Medulla oblongata (tissue), 1 donor: ENCODE measurements at regions not wholly inside any gene's neighbourhood (a gene's known extent, or its start where the extent isn't known, plus 50 kb on each side); places are given as distances from the start of the nearest gene placed in this dataset.
A peak's percentile ranks its signal among the peaks of the same experiment; 100 is the strongest.

ENCODE experiments used
- DNase-seq: peaks from one replicate; pipeline ENCODE4 v3.0.0-alpha.2; 2015; ENCODE audit errors: extremely low spot score

DNA sequence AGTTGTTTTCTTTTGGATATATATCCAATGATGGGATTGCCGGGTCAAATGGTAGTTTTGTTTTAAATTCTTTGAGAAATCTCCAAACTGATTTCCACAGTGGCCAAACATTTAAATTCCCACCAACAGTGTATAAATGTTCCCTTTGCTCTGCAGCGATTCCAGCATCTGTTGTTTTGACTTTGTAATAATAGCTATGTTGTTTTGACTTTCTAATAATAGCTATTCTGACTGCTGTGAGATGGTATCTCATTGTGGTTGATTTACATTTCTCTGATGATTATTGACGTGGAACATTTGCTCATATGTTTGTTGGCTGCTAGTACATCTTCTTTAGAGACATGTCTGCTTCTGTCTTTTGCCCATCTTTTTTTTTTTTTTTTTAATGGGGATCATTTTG, 332.2 kb upstream of the GBE1 start:
- DNase-seq, result no peak

DNA sequence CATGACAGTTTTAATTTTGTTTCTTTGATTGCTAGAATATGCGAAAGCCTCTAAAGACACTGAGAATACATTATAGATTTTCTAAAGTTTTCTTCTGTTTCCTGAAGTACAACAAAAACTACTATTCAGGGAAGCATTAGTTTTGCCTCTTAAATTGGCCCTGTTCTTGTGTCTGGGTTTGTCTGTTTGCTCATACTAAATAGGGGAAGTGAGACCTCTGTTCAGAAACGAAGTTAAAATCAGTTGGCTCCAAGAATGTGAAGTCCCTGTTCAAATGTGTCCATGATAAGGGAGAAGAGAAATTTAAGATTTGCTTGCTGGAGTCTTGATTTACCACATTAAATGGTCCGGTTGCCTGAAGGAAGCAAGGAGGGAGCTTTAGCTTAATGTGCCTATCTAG, 327.3 kb upstream of the GBE1 start:
- peak; percentile 42 for DNase-seq

DNA sequence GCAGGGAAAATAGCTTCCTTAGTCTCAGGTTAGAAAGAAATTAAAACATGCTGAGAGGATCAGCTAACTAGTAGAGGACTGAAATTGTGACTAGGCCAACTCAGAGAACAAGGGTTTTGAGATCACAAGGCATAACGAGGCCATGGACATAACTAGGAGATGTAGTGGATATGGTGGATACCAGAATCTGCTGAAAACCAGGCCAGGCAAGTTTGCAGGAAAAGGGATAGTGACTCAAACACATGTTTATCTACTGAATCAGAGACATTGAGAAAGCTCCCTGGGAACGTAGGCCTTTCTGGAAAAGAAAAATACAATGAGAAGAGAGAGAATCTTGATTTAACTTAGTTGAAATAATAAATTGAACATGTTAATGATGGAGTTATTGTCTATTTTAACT, 326.5 kb upstream of the GBE1 start:
- no peak for DNase-seq

DNA sequence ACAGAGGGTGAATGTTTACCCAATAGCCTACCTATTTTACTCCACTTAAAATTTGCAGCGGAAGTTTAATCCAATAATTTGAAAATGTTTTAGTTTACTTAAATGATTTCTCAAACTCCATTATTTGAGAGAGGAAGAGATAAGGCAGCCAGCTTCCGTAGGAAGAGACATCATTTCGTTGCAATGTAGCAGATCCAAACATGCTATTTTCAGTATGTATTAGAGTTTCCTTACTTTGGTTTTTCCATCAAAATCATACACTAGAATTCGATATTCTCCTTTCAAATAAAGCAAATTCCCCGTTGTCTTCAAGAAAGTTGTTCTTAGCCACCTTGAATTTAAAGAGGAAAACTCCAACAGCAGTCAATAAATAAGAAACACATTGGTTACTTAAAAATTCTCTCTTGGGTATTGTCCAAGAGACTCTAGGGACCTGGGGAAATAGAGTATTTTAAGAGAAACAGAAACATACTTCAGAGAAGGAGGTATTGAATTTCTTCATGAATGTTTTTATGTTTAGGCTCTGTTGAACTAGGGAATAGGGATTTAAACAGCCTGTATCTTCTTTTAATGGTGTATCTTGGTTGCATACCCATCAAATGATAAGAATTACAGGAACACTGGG, 324.5 kb upstream of the GBE1 start:
- DNase-seq, result no peak

DNA sequence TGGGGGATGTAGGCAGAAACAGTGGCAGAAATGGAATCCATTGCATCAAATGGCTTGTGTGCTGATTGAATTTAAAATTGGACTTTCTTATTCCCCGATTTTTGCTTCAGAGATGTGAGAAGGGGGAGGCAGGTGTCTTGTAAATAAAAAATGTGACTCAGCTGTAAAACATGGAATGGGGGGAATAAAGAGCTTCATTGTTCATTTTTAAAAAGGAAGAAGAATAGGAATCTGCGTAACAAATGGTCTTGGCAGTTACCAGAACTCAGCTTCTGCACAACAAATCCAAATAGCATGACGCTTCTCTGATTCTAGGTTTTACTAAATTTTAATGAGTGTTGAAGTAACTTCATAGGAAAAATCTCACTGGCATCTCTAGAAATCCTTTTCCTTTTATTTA, 323.9 kb upstream of the GBE1 start:
- DNase-seq, result peak; percentile 15

DNA sequence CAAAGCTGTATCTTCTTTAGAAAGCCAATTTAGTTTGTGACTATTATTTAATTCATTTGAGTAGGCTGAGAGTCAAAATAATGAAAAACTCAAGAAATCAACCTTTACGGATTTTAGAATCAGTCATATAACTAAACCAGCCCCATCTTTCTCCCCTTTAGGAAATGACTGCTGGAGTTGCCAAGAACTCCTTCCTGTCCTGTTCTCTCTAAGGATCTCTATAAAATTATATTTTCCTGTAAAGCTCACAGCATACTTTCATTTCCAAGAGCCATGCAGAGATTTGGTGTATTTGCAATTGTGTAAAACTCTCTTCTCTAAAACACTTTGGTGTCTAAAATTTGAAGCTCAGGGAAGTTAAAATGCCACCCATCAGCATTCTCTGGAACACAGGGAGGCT, 323.4 kb upstream of the GBE1 start:
- DNase-seq, result no peak

DNA sequence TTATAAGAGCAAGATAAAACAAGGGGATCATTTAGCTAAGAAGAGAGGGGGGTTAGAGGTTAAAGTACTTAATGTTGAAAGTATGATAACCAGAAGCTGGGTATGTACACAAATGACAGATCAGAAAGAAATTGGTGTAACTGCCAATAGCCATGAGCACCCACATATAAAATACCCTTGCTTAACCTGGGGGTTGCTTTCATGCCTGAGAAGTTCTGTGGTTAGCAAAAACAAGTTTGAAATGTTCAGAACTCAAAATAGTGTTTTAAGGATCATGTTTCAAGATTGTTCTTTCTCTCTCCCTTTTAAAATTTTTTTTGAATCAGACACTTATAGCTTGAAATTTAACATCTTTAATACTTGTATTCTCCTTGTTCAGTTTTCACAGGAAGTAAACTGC, 321.4 kb upstream of the GBE1 start:
- no peak for DNase-seq

DNA sequence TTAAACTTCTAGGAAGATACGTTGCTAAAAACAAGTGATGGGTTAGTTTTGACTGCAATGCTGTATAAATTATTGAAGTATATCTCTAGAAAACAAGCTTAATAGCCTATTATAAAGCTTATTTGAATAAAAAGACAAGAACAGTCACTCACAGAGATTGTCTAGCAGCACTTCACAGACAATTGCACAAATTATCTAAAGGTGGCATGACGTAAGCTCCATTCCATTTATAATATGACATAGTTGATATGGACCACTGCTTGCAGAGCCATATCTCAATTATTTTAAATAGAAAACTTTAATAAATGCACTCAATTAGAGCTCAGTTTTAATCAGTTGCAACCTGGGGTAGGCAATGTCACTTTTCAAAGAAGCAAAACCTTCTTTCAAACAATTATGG, 319.9 kb upstream of the GBE1 start:
- DNase-seq, result no peak

DNA sequence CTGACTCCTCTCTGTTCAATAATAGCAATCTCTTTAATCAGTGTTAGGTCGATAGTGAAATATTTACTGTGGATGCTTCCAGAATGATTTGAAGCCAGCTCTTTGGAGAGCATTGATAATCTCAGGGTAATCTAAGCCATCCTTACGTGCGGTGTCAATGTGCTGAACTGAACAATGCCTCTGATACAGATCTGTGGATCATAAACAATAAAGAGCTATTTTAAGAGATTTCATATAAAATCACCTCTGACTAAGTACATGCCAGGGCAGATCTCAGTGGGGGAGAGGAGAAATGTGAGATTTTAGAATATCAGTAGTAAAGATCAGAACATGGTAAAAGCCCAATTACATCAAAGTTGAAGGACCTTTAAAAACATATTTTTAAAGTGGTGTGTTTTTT, 319.3 kb upstream of the GBE1 start:
- no peak for DNase-seq

DNA sequence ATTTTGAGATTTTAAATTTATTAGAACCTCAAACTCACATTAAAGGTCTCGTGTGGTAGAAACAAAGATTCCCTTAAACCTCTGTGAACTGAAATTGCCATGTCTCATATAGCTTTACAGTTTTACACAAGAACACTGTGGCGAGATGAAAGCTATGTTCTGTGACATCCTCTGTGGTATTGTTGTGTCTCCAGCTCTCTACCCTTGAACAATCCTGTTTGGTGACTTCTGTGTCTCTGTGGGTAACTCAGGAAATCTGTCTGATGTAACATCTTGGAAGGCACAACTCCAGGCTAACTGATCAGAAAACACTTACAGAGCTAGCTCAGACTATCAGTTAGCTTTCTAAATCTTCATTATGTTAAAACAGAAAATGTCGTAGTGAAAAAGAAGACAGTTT, 318.8 kb upstream of the GBE1 start:
- DNase-seq, result no peak

DNA sequence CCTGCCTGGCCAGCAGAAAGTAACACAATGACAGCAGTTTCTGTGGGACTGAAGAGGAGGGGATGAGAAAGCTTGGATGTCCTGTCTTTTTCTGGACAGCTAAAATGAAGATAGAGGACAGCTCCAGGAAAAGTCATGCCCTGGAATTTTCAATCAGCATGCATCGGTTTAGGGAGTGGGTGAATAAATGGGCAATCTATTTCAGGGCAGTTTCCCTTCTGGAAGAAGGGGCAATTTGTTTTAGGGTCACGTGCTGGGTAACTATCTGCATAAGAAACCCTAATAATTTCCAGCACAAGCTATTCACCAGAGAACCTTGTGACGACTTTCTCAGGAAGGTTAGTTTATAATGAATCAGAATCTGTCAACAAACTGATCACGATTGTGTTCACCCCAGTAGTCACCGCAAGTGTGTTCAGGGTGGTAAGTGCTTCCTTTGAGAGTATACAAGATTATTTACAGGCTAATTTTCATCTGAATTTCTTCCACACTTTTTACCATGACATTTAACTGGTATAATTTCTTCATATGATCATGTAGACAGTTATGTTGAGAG, 318.0 kb upstream of the GBE1 start:
- DNase-seq, result no peak

DNA sequence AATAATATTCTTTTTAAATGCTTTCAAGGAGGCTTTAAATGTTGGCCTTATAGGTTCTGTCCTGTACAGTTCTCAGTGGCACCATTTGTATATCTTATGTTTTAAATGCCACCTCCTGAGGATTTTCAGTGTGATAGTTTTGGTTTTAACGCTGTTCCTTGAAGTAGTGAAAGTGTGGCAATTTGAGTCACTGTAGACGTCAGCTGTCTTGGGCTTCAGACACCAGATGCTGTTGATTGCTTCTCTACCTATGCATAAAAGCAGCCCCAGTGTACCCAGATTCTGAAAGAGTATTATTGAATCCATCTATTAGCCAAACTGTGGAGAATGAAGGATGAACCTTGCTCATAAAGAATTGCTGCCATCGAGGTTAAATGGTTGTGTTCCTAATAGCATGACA, 316.8 kb upstream of the GBE1 start:
- no peak for DNase-seq

DNA sequence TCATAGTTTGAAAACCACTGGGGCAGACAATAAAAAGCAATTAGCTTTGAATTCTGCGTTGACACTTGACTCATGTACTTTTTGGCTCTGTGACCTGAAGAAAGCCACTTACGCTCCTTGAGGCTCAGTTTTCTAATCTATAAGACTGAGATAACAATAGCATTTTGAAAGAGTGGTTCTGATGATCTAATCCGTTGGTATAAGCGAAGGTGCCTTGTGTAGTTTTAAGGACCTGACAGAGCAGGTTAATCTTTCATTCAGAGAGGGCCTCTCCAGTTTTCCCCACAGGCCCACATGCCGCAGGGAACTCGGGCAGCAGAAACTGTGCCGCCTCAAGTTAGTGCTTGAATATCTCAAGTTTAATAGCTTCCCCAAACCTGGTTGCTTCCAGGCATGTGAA, 306.0 kb upstream of the GBE1 start:
- DNase-seq, result no peak

DNA sequence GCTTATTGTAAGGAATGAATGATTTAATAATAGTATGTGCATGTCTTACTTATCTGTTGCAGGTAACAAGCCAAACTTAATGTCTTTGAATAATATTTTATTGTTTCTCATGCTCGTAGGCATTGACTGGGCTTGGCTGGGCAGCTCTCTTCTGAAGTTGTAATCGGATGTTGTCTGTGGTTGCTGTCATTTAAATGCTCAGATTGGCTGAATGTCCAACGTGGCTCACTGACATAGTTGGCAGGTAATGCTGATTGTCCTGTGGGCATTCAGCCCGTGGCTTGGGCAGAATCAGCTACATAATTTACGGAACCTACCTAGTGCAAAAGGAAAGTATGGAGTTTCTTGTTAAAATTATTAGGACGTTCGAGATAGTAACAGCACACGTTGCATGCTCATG, 297.4 kb upstream of the GBE1 start:
- DNase-seq, result no peak

DNA sequence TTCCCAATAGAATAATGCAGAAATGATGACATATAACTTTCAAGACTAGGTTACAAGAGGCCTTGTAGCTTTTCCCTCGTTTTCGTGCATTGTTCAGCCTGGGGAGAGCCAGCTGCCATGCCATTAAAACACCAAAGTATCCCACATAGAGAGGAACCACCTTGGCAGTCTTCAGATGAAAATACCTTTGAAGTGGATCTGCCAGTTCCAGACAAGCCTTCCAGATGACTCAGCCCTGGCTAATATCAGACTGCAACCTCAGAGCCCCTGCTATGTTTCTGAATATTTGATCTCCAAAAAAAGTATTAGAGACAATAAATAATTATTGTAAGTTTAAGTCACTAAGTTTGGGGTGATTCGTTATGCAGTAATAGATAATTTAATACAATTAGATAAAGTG, 294.3 kb upstream of the GBE1 start:
- DNase-seq, result no peak

DNA sequence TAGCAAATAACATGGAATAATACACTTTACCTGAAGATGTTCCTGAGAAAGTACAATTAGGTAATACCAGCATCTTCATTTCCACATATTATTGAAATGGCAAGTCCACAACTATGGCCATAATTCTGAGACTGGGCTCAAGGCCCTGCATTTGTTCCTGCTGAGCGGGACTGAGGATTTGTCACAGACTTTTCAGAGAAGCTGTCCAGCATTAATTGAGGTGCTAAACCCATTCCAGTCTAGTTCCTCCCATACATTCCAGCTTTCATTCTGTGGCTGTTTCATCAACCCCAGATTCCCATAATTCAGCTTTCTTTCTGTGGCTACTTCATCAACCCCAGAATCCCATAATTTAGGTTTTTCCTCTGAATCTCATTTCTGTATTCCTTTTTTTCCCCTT, 293.4 kb upstream of the GBE1 start:
- no peak for DNase-seq

DNA sequence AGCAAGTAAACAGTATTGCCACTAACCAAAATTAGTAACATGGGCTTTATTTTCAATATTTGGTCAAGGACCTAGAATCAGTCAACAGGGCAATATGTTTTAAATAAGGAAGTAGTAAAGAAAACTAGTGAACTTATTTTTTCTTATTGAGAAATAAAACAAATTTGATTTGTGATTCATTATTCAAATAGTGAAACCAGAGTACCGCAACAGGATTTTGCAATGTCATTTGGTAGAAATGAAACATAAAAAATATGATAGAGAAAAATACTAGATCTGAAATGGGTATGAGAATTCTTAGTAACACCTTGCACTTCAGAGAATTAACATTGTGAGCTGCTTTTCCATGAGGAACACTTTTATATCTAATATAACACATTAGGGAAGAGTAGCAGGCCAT, 291.8 kb upstream of the GBE1 start:
- DNase-seq, result no peak

DNA sequence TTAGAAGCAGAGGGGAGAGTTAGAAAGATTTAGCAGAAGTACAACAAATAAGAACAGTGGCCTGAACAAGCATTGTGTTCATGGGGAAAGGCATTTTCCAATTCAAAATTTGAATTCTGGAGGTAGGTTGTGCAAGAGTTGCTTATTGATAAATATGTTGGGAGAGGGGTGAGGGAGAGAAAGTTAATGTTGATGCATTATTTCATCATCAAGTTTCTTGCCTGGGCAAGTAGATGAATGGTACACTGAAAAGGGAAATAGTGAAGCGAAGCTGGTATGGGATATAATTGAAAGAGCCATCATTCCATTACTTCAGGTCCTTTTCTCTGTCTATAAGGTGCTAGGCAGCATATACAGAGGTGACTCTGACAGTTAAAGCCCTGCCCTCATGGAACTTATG, 288.9 kb upstream of the GBE1 start:
- DNase-seq, result no peak

DNA sequence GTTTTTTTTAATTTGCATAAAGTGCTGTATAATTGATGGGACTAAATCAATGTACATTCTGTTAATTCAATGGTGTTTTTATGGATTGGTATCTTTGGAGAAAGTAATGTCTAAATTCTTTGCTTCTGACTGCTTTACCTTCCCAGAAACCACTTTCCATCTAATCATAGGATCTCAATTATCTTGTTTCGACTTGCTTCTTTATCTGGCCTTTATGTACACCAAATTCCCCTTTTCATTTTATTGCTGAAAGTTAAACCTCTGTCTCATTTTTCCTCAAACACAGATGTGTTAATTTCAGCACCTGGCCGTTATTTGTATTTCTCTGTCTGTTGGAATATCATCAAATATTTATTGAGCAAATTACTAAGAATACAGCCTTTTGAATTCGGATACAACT, 287.3 kb upstream of the GBE1 start:
- DNase-seq, result no peak

DNA sequence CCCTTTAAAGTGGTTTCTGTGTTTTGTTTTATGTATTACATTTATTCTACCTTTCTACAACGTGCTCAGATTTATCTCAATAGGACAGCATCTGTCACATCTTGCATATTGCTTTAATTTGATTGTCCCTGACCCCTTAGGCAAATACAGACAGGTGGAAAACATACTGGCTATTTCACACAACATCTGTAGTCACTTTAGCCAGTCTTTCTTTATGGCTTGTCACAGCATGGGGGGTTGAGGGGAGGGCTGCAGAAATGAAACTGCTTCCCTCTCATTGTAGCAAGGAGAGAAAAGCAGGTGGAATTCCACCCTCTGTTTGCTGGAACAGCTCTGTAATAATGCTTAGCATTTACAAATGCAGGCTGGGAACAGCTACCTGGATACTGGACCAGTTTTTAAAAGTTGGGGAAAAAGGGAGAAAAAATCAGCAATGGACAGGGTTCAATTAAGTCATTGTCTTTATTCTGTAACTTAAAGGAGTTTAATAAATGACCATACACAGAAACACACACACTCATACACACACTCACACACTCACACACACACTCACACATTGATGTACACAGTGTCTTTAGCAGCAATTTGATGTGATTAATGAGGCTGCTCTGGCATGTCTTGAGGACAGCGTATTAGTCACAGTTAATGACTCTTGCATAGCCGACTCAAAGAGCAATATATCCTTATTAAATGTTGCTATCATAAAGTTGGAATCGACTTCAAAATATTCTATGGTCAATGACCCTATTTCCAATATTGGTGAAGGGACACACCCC, 283.7 kb upstream of the GBE1 start:
- DNase-seq, result no peak

DNA sequence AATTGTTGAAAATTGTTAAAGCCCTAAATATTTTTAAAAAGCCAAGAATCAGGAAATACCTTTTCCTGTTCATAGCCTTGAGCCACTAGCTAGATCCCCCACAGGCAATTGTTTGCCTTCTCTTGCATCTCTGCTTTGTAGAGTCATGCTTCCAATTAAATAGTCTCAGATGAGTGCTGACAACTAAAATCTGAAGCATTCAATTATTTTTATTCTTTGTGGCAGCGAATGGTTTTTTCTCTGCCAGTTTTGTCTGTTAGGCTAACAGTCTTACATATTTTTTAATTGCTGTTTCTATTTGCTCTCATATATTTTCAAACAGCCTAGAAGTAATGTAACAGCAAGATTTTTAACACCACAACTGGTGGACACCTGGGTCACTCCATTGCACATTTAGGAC, 277.1 kb upstream of the GBE1 start:
- no peak for DNase-seq

DNA sequence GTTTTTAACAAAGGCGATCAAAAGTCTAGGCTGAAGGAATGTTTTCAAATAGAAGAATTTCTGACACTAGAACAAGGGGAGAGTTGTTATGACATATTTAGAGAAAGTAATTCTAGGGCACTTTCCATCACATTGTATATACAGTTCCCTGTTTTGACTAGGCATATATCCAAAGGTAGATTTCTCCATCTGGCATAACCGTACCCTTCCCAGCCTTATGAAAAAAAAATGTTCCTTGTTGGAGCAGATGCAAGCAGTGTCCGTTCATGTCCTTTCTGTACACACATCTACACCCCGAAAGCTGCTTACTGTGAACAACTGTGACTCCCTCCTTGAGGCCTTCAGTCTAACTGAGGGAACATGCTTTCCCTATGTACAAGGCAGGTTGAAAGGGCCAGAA, 271.7 kb upstream of the GBE1 start:
- no peak for DNase-seq

DNA sequence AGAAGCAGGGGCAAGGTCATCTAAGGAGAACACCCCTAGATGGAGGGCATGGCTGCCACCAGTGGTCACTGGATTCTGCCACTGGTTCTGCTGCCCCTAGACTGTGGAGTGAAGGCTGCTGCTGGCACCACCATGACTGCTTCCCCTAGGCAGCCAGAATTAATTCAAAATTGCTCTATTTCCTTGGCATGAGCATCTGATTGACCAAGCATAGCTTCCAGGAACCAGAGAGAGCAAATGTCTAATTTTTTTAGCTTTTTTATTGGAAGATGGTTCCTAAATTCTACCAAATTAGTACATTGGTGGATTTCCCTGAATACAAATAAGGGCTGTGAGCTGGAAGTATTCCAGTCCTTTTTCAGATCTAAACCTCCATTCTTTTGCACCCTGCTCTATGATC, 270.2 kb upstream of the GBE1 start:
- DNase-seq, result no peak

DNA sequence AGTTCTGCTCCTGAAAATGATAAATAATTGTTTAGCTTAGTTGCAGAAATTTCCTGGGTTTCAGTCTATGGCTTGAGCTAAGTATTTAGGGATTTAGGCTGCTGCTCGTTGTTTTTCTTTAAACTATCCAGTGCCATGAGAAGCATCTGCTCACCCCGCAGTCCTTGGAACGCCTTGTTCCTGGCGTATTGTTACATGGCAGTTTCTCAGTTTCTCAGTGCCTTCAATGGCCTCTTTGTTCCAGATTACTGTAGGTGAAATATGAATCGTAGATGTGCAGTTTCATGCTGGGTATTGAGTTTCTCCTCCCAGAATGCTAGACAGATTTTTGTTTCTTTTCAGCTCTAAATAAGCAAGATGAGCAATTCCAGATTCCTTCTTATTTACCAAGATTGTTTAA, 269.5 kb upstream of the GBE1 start:
- DNase-seq, result peak; percentile 33
